Trophoblast cell (in vitro differentiated cells and primary cell): ENCODE measurements at regions not wholly inside any gene's neighbourhood (a gene's known extent, or its start where the extent isn't known, plus 50 kb on each side); places are given as distances from the start of the nearest gene placed in this dataset.

ENCODE experiments used
- DNase-seq, 2 donors: peaks; one replicate each; pipeline ENCODE4 v3.0.0-alpha.2; 2016
- H2AFZ ChIP-seq: 2 replicates; pipeline ENCODE4 v1.6.1; 2013; ENCODE audit warnings: low read length, moderate library complexity, mild to moderate bottlenecking; ENCODE audit not compliant: insufficient read depth, poor library complexity
- H2AK5ac ChIP-seq: 2 replicates; pipeline ENCODE4 v1.6.1; 2013; ENCODE audit warnings: mild to moderate bottlenecking, low read length
- H2BK120ac ChIP-seq: 2 replicates; pipeline ENCODE4 v1.6.1; 2013; ENCODE audit warnings: low read length, mild to moderate bottlenecking, moderate library complexity; ENCODE audit not compliant: insufficient read depth, poor library complexity
- H2BK12ac ChIP-seq: 2 replicates; pipeline ENCODE4 v1.6.1; 2013; ENCODE audit warnings: mild to moderate bottlenecking, low read length, moderate library complexity
- H2BK5ac ChIP-seq: 2 replicates; pipeline ENCODE4 v1.6.1; 2013; ENCODE audit warnings: low read length, low read depth, moderate library complexity, mild to moderate bottlenecking; ENCODE audit not compliant: poor library complexity
- H3K14ac ChIP-seq: 2 replicates; pipeline ENCODE4 v1.6.1; 2013; ENCODE audit warnings: mild to moderate bottlenecking, low read length
- H3K18ac ChIP-seq: 2 replicates; pipeline ENCODE4 v1.6.1; 2013; ENCODE audit warnings: mild to moderate bottlenecking, low read length
- H3K23ac ChIP-seq: 2 replicates; pipeline ENCODE4 v1.6.1; 2013; ENCODE audit warnings: low read length
- H3K27ac ChIP-seq: 2 replicates; pipeline ENCODE4 v1.5.1; 2013; ENCODE audit warnings: low read depth, mild to moderate bottlenecking, inconsistent platforms, low read length, moderate library complexity
- H3K27me3 ChIP-seq: 2 replicates; pipeline ENCODE4 v1.6.1; 2013; ENCODE audit warnings: inconsistent platforms, mild to moderate bottlenecking, low read length, moderate library complexity; ENCODE audit not compliant: insufficient read depth
- H3K36me3 ChIP-seq, 2 experiments: 1 replicate in 1 of 2; 2 replicates in 1 of 2; pipeline ENCODE4 v1.6.1; 2013; ENCODE audit warnings: low read length in 2 of 2, mild to moderate bottlenecking in 2 of 2, moderate library complexity in 1 of 2; ENCODE audit not compliant: insufficient read depth in 2 of 2, control insufficient read depth in 1 of 2
- H3K4ac ChIP-seq: 2 replicates; pipeline ENCODE4 v1.6.1; 2013; ENCODE audit warnings: low read depth, mild to moderate bottlenecking, low read length, moderate library complexity
- H3K4me1 ChIP-seq, 2 experiments: 1 replicate in 1 of 2; 2 replicates in 1 of 2; pipeline ENCODE4 v1.6.1; 2013; ENCODE audit warnings: low read length in 2 of 2, mild to moderate bottlenecking in 2 of 2, moderate library complexity in 1 of 2; ENCODE audit not compliant: insufficient read depth in 2 of 2, control insufficient read depth in 1 of 2
- H3K4me2 ChIP-seq: 2 replicates; pipeline ENCODE4 v1.6.1; 2013; ENCODE audit warnings: inconsistent platforms, mild to moderate bottlenecking, low read length, moderate library complexity
- H3K4me3 ChIP-seq: 2 replicates; pipeline ENCODE4 v1.5.1; 2013; ENCODE audit warnings: mild to moderate bottlenecking, low read depth, low read length, inconsistent platforms
- H3K79me1 ChIP-seq: one replicate; pipeline ENCODE4 v1.6.1; 2013; ENCODE audit warnings: low read length
- H3K79me2 ChIP-seq: 2 replicates; pipeline ENCODE4 v1.6.1; 2013; ENCODE audit warnings: low read length, mild to moderate bottlenecking; ENCODE audit not compliant: control insufficient read depth, insufficient read depth, poor library complexity
- H3K9ac ChIP-seq: 2 replicates; pipeline ENCODE4 v1.6.1; 2013; ENCODE audit warnings: mild to moderate bottlenecking, low read length
- H3K9me3 ChIP-seq: 2 replicates; pipeline ENCODE4 v1.6.1; 2013; ENCODE audit warnings: low read depth, mild to moderate bottlenecking, control low read depth, inconsistent platforms, low read length; ENCODE audit not compliant: insufficient read depth
- H4K12ac ChIP-seq: 2 replicates; pipeline ENCODE4 v1.6.1; 2013; ENCODE audit warnings: low read depth, mild to moderate bottlenecking, low read length, moderate library complexity
- H4K8ac ChIP-seq: 2 replicates; pipeline ENCODE4 v1.6.1; 2013; ENCODE audit warnings: low read depth, mild to moderate bottlenecking, low read length, moderate library complexity
- H4K91ac ChIP-seq: one replicate; pipeline ENCODE4 v1.6.1; 2013; ENCODE audit warnings: low read depth, mild to moderate bottlenecking, low read length, moderate library complexity
- WGBS: extraction: QIAGEN DNeasy Blood & Tissue Kit; methylation state at CpG from one replicate; pipeline ENCODE4 v1.1.7; 2013; ENCODE audit warnings: missing lambda C conversion rate; ENCODE audit not compliant: insufficient read length, insufficient coverage; ENCODE audit errors: extremely low coverage; 5-methylcytosine and 5-hydroxymethylcytosine counted together

GRCh38 chr2:17416884-17417391 is 101.3 kb downstream of the RAD51AP2 start:
- no peaks in the 10 kb centered on the region for H3K79me1 ChIP-seq
- no peaks in the 10 kb centered on the region for H3K9me3 ChIP-seq
- H3K18ac ChIP-seq: no peak overlapping the region
- H3K27me3 ChIP-seq: no peaks in the 10 kb centered on the region
- no peak overlapping the region for H2BK120ac ChIP-seq
- no peak overlapping the region for H3K9ac ChIP-seq
- H2AFZ ChIP-seq: no peak overlapping the region
- H3K79me2 ChIP-seq: no peaks in the 10 kb centered on the region
- DNase-seq: no peak
- no peak overlapping the region for H4K91ac ChIP-seq
- H3K36me3 ChIP-seq: no peaks in the 10 kb centered on the region
- no peak overlapping the region for H2BK12ac ChIP-seq
- WGBS: no CpG with 5 or more reads among the region's 3 CpGs
- H2AK5ac ChIP-seq: no peak overlapping the region
- no peak overlapping the region for H3K14ac ChIP-seq
- no peak overlapping the region for H3K27ac ChIP-seq
- H4K12ac ChIP-seq: no peak overlapping the region
- no peak overlapping the region for H3K4me2 ChIP-seq
- no peak overlapping the region for H3K23ac ChIP-seq
- no peak overlapping the region for H3K4me3 ChIP-seq
- H3K4ac ChIP-seq: no peak overlapping the region
- no peak overlapping the region for H4K8ac ChIP-seq
- no peaks in the 10 kb centered on the region for H3K4me1 ChIP-seq
- H2BK5ac ChIP-seq: no peak overlapping the region

GRCh38 chr2:17413036-17413435 is 105.2 kb downstream of the RAD51AP2 start:
- Histone ChIP-seq H3K4me1 (no peaks in the 10 kb centered on the region), H2AFZ (no peak overlapping the region), H3K36me3 (no peaks in the 10 kb centered on the region), H3K4ac (no peak overlapping the region), H3K14ac (no peak overlapping the region), H3K4me3 (no peak overlapping the region), H3K23ac (no peak overlapping the region), H3K9me3 (peaks cover 1% of the 10 kb centered on the region), H3K79me2 (no peaks in the 10 kb centered on the region), H3K18ac (no peak overlapping the region), H2AK5ac (no peak overlapping the region), H4K91ac (no peak overlapping the region), H3K4me2 (no peak overlapping the region), H3K9ac (no peak overlapping the region), H2BK5ac (no peak overlapping the region), H3K27ac (no peak overlapping the region), H2BK12ac (no peak overlapping the region), H2BK120ac (no peak overlapping the region), H4K12ac (no peak overlapping the region), H3K79me1 (no peaks in the 10 kb centered on the region), H4K8ac (no peak overlapping the region), H3K27me3 (no peaks in the 10 kb centered on the region)
- no CpG with 5 or more reads among the region's 1 CpG for WGBS
- DNase-seq: no peak

- Histone ChIP-seq H2BK12ac (no peak overlapping the region), H3K79me1 (no peaks in the 10 kb centered on the region), H3K36me3 (no peaks in the 10 kb centered on the region), H3K9ac (no peak overlapping the region), H3K4me2 (no peak overlapping the region), H2BK120ac (no peak overlapping the region), H2AK5ac (no peak overlapping the region), H3K14ac (no peak overlapping the region), H4K91ac (no peak overlapping the region), H3K4me1 (no peaks in the 10 kb centered on the region), H2BK5ac (no peak overlapping the region), H3K9me3 (no peaks in the 10 kb centered on the region), H3K4me3 (no peak overlapping the region), H3K18ac (no peak overlapping the region), H2AFZ (no peak overlapping the region), H3K27ac (no peak overlapping the region), H3K23ac (no peak overlapping the region), H4K12ac (no peak overlapping the region), H3K79me2 (no peaks in the 10 kb centered on the region), H3K4ac (no peak overlapping the region), H3K27me3 (no peaks in the 10 kb centered on the region), H4K8ac (no peak overlapping the region)
- no CpG with 5 or more reads among the region's 1 CpG for WGBS
- no peak for DNase-seq
Measured at GRCh38 chr2:17401096-17401495, 117.1 kb downstream of the RAD51AP2 start.

- Histone ChIP-seq H3K18ac (no peak overlapping the region), H3K79me2 (no peaks in the 10 kb centered on the region), H2BK12ac (no peak overlapping the region), H4K91ac (no peak overlapping the region), H3K27me3 (no peaks in the 10 kb centered on the region), H3K4ac (no peak overlapping the region), H2AK5ac (no peak overlapping the region), H2BK120ac (no peak overlapping the region), H3K36me3 (no peaks in the 10 kb centered on the region), H3K9ac (no peak overlapping the region), H4K8ac (no peak overlapping the region), H3K4me3 (no peak overlapping the region), H3K23ac (no peak overlapping the region), H3K4me2 (no peak overlapping the region), H4K12ac (no peak overlapping the region), H3K4me1 (no peaks in the 10 kb centered on the region), H3K14ac (no peak overlapping the region), H3K9me3 (no peaks in the 10 kb centered on the region), H3K27ac (no peak overlapping the region), H2AFZ (no peak overlapping the region), H2BK5ac (no peak overlapping the region), H3K79me1 (no peaks in the 10 kb centered on the region)
- DNase-seq: no peak
- no CpG with 5 or more reads among the region's 2 CpGs for WGBS
Measured at GRCh38 chr2:17398770-17399169, 119.5 kb downstream of the RAD51AP2 start.
